Upper lobe of left lung (tissue), 6 donors: ENCODE measurements at regions not wholly inside any gene's neighbourhood (a gene's known extent, or its start where the extent isn't known, plus 50 kb on each side); places are given as distances from the start of the nearest gene placed in this dataset.

ENCODE experiments used
- ATAC-seq, 2 donors: fragments of 200-7000 bp; cut with Tn5 transposase; one replicate each; pipeline ENCODE4 v1.9.1; 2022; ENCODE audit warnings: mild to moderate bottlenecking in 2 of 2, moderate library complexity in 2 of 2; ENCODE audit not compliant: low FRiP score in 2 of 2
- DNase-seq, 2 donors: peaks; one replicate each; pipeline ENCODE4 v3.0.0-alpha.2; 2019 to 2020
- H3K27ac ChIP-seq, 4 donors: fragments of 200-600 bp; sonication (generic); one replicate each; pipeline ENCODE4 v1.5.1; 2016 to 2019
- H3K27me3 ChIP-seq, 4 donors: fragments of 200-600 bp; sonication (generic); one replicate each; pipeline ENCODE4 v1.5.1; 2017 to 2019
- H3K36me3 ChIP-seq, 4 donors: fragments of 200-600 bp; sonication (generic); one replicate each; pipeline ENCODE4 v1.5.1; 2016 to 2019
- H3K4me1 ChIP-seq, 4 donors: fragments of 200-600 bp; sonication (generic); one replicate each; pipeline ENCODE4 v1.5.1; 2018 to 2019
- H3K4me3 ChIP-seq, 4 donors: fragments of 200-600 bp; sonication (generic); one replicate each; pipeline ENCODE4 v1.5.1; 2017 to 2019; ENCODE audit warnings: mild to moderate bottlenecking in 2 of 4, moderate library complexity in 1 of 4
- H3K9me3 ChIP-seq, 4 donors: fragments of 200-600 bp; sonication (generic); one replicate each; pipeline ENCODE4 v1.5.1; 2018 to 2019
- EP300 ChIP-seq, 4 donors: sonication (generic); formaldehyde crosslinking; IDR thresholded peaks; one replicate each; pipeline ENCODE4 v1.5.1; 2017; ENCODE audit warnings: antibody characterized with exemption in 4 of 4, control low read depth in 2 of 4
- POLR2A ChIP-seq, 4 donors: fragments of 450-650 bp; IDR thresholded peaks; one replicate each; pipeline ENCODE4 v1.5.1; 2016 to 2017; ENCODE audit warnings: antibody characterized with exemption in 4 of 4, mild to moderate bottlenecking in 2 of 4
- POLR2AphosphoS5 ChIP-seq, 2 donors: sonication (generic); formaldehyde crosslinking; IDR thresholded peaks; one replicate each; pipeline ENCODE4 v1.5.1; 2017; ENCODE audit warnings: antibody characterized with exemption in 2 of 2
- WGBS, 2 donors: methylation state at CpG; one replicate each; pipeline ENCODE4 v1.1.5; 2017 to 2018; 5-methylcytosine and 5-hydroxymethylcytosine counted together
- TF ChIP-seq, protein P1 (sequence below), 6 experiments: fragments of 450-650 bp in 4 of 6; fragments of 200-600 bp in 2 of 6; sonication (generic) in 2 of 6; IDR thresholded peaks; one replicate each; pipeline ENCODE4 v1.5.1; 2016 to 2019; ENCODE audit warnings: antibody characterized with exemption in 6 of 6
- donor health status: DM: no; HTN: no; CAD: no; lungs with moderate emphysema.
- donor health status: DM: no; HTN: yes; CAD: no; lungs with severe emphysema.

GRCh38 chr14:34340025-34340625, 121.9 kb downstream of the SPTSSA start:
- TF ChIP-seq POLR2A (IDR thresholded peaks at IDR 0.05) (no peak), POLR2AphosphoS5 (IDR thresholded peaks at IDR 0.05) (no peak), EP300 (IDR thresholded peaks at IDR 0.05) (no peak)
- TF ChIP-seq, protein P1, sequence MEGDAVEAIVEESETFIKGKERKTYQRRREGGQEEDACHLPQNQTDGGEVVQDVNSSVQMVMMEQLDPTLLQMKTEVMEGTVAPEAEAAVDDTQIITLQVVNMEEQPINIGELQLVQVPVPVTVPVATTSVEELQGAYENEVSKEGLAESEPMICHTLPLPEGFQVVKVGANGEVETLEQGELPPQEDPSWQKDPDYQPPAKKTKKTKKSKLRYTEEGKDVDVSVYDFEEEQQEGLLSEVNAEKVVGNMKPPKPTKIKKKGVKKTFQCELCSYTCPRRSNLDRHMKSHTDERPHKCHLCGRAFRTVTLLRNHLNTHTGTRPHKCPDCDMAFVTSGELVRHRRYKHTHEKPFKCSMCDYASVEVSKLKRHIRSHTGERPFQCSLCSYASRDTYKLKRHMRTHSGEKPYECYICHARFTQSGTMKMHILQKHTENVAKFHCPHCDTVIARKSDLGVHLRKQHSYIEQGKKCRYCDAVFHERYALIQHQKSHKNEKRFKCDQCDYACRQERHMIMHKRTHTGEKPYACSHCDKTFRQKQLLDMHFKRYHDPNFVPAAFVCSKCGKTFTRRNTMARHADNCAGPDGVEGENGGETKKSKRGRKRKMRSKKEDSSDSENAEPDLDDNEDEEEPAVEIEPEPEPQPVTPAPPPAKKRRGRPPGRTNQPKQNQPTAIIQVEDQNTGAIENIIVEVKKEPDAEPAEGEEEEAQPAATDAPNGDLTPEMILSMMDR (IDR thresholded peaks at IDR 0.05): no peak
- DNase-seq (no peak), ATAC-seq (no peak)
- Histone ChIP-seq H3K4me1 (no peaks in the 10 kb centered on the region), H3K36me3 (no peaks in the 10 kb centered on the region), H3K27me3 (no peaks in the 10 kb centered on the region), H3K4me3 (no peak overlapping the region), H3K27ac (no peak overlapping the region), H3K9me3 (no peaks in the 10 kb centered on the region)
- 47 to 58% methylated on average over 4 of the region's 4 CpGs for WGBS, 2 donors

GRCh38 chr14:34338056-34338455, 124.0 kb downstream of the SPTSSA start:
- no peaks in the 10 kb centered on the region for H3K36me3 ChIP-seq
- no peaks in the 10 kb centered on the region for H3K9me3 ChIP-seq
- H3K4me3 ChIP-seq: no peak overlapping the region
- H3K4me1 ChIP-seq: no peaks in the 10 kb centered on the region
- no peak overlapping the region for H3K27ac ChIP-seq
- 94 to 97% methylated on average over 2 of the region's 2 CpGs for WGBS, 2 donors
- ATAC-seq (no peak), DNase-seq (no peak)
- H3K27me3 ChIP-seq: no peaks in the 10 kb centered on the region
- no peak for TF ChIP-seq POLR2AphosphoS5 (IDR thresholded peaks at IDR 0.05)
- TF ChIP-seq, protein P1 (IDR thresholded peaks at IDR 0.05): no peak
- no peak for TF ChIP-seq EP300 (IDR thresholded peaks at IDR 0.05)
- no peak for TF ChIP-seq POLR2A (IDR thresholded peaks at IDR 0.05)

DNA sequence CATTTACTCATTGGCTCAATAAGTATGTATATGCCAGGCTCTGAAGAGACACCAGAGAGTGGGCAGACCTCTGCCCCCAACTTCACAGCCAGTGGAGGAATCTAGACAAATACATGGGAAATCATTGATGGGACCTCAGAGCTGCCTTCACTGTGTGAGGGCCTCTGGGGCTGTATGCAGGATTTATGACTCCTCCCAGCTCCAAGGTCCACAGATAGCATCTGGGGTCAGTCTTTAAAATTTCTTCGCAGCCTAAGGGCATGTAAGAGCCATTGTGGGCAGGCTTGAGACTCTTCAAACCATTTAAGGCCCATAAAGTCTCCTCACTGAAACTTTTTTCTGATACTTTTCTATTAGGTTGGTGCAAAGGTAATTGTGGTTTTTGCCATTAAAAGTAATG, 125.5 kb downstream of the SPTSSA start:
- Histone ChIP-seq H3K36me3 (no peaks in the 10 kb centered on the region), H3K4me1 (peaks cover under 1 to 13% (median 7%) of the 10 kb centered on the region in 4 donors), H3K4me3 (no peak overlapping the region), H3K27me3 (no peaks in the 10 kb centered on the region), H3K27ac (no peak overlapping the region), H3K9me3 (no peaks in the 10 kb centered on the region)
- TF ChIP-seq, protein P1 (IDR thresholded peaks at IDR 0.05): no peak
- no peak for TF ChIP-seq EP300 (IDR thresholded peaks at IDR 0.05)
- no peak for TF ChIP-seq POLR2AphosphoS5 (IDR thresholded peaks at IDR 0.05)
- no peak for TF ChIP-seq POLR2A (IDR thresholded peaks at IDR 0.05)
- no peak for DNase-seq
- 80 to 86% methylated on average over 1 of the region's 1 CpG for WGBS, 2 donors
- ATAC-seq: no peak

GRCh38 chr14:34335968-34336367, 126.1 kb downstream of the SPTSSA start:
- no peaks in the 10 kb centered on the region for H3K9me3 ChIP-seq
- no peak overlapping the region for H3K27ac ChIP-seq
- WGBS, 2 donors: 73 to 75% methylated on average over 1 of the region's 1 CpG
- ATAC-seq (no peak), DNase-seq (no peak)
- H3K36me3 ChIP-seq: no peaks in the 10 kb centered on the region
- no peaks in the 10 kb centered on the region for H3K27me3 ChIP-seq
- peaks cover 4 to 14% (median 7%) of the 10 kb centered on the region in 4 donors for H3K4me1 ChIP-seq
- H3K4me3 ChIP-seq: no peak overlapping the region
- TF ChIP-seq, protein P1 (IDR thresholded peaks at IDR 0.05): no peak
- no peak for TF ChIP-seq EP300 (IDR thresholded peaks at IDR 0.05)
- no peak for TF ChIP-seq POLR2AphosphoS5 (IDR thresholded peaks at IDR 0.05)
- no peak for TF ChIP-seq POLR2A (IDR thresholded peaks at IDR 0.05)

- Histone ChIP-seq H3K27ac (peak overlapping the region in 1 of 4 donors; percentile 7), H3K4me1 (peaks cover 4 to 14% (median 7%) of the 10 kb centered on the region in 4 donors), H3K4me3 (no peak overlapping the region), H3K9me3 (no peaks in the 10 kb centered on the region), H3K27me3 (no peaks in the 10 kb centered on the region), H3K36me3 (no peaks in the 10 kb centered on the region)
- DNase-seq (no peak), ATAC-seq (no peak)
- TF ChIP-seq, protein P1 (IDR thresholded peaks at IDR 0.05): no peak
- no peak for TF ChIP-seq EP300 (IDR thresholded peaks at IDR 0.05)
- no peak for TF ChIP-seq POLR2AphosphoS5 (IDR thresholded peaks at IDR 0.05)
- TF ChIP-seq POLR2A (IDR thresholded peaks at IDR 0.05): no peak
These were observed 127.7 kb downstream of the SPTSSA start for GRCh38 chr14:34334329-34334728.
